Muscle of arm (tissue), 1 donor: ENCODE measurements at regions not wholly inside any gene's neighbourhood (a gene's known extent, or its start where the extent isn't known, plus 50 kb on each side); places are given as distances from the start of the nearest gene placed in this dataset.
"Not testable (repeated sequence)": the region's sequence is repeated elsewhere in the genome, so short reads cannot be mapped to it uniquely, and the experiment has no call there.

Experiments
- DNase-seq: peaks from one replicate; pipeline ENCODE4 v3.0.0-alpha.2; 2013

- DNase-seq, result no peak
Observed at GRCh38 chr17:77341069-77341541, 200.3 kb downstream of the SEC14L1 start.

DNA sequence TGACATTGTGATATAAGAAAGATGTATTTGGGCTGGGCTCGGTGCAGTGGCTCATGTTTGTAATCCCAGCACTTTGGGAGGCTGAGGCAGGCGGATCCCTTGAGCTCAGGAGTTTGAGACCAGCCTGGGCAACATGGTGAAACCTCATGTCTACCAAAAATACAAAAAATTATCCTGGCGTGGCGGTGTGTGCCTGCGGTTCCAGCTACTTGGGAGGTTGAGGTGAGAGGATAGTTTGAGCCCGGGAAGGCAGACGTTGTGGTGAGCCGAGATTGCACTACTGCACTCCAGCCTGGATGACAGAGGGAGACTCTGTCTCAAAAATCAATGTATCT lies 201.9 kb downstream of the SEC14L1 start:
- DNase-seq, result not testable (repeated sequence)

- DNase-seq, result no peak
Observed at GRCh38 chr17:77343031-77343800, 202.4 kb downstream of the SEC14L1 start.

GRCh38 chr17:77344038-77344437 lies 203.3 kb downstream of the SEC14L1 start:
- no peak for DNase-seq

DNA sequence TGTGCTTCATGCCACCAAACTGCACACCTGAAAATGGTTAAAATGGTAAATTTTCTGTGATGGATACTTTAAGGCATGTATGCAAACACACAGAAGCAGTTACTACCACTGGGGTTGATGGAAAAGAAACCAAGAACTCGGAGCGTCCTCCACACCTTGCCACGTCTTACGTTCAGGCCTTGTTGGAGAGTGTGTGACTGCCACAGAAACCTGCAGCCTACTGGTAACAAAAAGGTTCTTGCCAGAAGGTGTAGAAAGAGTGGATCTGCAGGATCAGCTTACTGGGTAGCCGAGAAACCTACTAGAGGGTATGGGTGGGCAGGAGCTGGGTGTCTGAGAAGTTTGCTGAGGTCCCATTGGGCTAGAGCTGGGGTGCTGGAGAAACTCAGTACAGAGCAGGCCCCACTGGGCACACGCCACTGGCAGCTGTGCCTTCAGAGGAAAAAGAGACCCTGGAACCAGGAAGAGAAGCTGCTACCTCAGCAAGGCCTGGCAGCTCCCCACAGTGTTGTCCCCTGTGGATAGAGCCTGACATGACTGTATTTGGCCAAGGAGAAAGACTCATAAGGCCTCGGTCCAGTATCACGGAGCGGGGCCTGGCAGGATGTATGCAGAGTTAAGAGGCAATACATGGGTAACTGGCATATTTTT lies 204.6 kb downstream of the SEC14L1 start:
- no peak for DNase-seq

GRCh38 chr17:77346765-77347164 lies 206.0 kb downstream of the SEC14L1 start:
- no peak for DNase-seq

DNA sequence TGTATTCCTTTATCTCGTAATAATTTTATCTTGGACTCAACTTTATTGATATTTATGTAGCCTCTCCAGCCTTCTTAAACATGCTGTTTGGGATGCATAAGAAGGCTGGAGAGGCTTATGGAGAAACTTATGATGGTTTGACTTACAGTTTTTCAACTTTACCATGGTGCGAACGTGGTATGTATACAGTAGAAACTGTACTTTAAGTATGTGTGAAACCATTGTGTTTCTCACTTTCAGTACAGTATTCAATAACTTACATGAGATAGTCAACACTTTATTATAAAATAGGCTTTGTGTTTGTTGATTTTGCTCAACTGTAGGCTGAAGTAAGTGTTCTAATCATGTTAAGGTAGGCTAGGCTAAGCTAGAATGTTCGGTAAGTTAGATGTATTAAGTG lies 206.8 kb downstream of the SEC14L1 start:
- no peak for DNase-seq

- peak; percentile 74 for DNase-seq
Observed at GRCh38 chr17:77349976-77350830, 209.4 kb downstream of the SEC14L1 start.

- no peak for DNase-seq
Observed at GRCh38 chr17:77352441-77352840, 211.7 kb downstream of the SEC14L1 start.

GRCh38 chr17:77352996-77353395 lies 212.2 kb downstream of the SEC14L1 start:
- DNase-seq, result no peak

DNA sequence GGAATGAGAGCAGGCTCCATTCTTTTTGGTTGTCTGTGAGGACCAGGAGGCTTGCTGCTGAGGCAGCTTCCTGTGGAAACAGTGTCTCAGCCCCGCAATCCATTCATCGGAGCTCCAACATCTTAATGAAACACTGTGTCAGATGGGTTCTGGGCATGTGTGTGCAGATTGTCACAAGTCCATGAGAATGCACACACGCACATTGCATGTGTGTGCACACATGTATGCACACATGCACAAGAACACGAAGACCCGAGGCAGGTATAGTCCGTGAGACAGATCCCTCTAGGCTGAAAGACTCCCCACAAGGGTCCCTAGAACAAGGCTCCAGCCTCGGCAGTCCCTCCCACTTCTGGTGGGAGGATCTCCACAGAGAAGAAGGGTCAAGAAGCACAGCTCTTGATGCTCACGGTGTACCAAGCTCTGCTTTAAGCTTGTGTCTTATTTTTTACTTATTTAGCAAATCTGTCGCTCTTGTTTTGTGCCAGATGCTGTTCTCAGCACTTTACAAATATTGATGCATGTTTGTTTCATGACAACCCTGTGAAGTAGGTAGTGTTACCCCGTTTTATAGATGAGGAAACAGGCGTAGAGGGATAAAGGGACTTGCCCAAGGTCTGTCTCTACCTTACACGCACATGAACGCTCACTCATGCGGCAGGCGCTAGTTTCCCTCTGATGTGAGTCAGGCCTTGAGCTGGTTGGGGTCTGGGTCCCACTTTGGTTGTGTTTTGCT lies 213.1 kb downstream of the SEC14L1 start:
- no peak for DNase-seq

DNA sequence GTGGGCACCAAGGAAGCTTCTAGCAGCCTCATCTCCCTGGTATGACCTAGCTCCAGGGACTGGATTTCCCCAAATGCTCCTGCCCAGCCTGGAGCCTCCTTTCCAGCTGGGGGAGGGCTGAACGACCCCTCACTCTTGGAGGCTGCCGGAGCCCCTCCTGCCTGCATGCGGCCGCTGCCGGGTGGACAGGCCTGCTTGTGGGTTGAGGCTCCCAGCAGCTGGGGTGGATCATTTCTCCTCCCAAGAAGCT lies 213.6 kb downstream of the SEC14L1 start:
- no peak for DNase-seq

DNA sequence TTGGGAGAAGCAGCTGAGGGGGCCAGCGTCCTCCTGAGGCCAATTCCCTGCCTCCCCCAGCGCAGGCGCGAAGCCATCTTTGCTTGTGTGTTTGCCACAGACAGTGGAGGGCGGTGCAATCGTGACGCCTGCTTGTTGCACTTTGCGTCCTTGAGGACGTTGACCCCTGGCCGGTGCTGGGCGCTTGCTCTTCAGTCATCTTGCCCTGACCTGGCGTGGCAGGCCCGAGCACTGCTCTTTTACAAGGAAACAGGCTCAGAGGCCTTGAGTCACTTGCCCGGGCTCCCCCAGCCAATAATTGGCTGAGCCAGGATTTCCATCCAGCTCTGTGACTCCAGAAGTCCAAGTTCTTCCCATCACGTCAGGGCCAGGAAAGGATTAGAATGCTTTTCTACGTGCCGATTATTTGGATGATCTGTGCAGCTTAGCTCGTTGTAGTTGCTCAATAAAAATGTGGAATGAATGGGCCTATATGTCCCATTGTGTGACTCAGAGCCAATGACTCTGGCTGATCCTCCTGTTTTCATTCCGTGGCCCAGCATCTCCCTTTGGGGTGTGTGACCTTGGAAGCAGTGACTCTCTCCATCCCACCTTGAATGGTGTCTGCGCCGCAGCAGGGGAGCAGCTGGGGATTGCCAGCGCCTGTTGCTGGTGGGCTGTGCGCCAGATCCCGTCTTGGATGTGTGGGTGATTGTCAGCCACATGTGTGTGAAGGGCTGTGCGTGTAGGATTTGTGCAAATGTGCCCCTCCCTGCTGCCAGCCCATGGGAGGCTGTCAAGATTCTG lies 214.1 kb downstream of the SEC14L1 start:
- peak; percentile 77 for DNase-seq

DNA sequence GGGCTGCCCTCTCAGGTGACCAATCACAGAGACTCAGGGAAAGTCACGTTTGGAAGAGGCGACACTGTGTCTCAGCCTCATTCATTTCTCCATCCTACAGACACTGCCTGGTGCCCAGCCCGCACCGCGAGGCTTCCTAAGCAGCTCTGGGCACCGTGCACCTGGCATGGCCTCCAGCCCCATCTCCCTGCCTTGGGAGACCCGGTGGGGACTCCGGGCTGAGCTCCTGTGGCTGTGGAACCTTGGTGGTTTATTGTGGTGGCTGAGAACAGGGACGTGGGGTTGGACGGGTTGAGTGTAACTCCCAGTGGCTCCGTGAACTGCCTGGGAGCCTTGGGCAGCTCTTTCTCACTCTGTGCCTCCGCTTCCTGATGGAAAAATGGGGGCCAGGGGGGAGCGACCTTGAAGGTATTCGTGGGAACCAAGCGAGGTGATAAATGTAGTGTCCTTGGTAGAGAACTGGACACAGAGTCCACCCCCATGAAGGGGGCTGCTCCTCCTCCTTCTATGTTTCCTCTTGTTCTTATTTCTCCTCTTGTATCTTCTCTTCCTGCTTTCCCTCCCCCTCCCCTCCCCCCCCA lies 215.4 kb downstream of the SEC14L1 start:
- DNase-seq, result no peak

- no peak for DNase-seq
Observed at GRCh38 chr17:77356690-77357201, 216.0 kb downstream of the SEC14L1 start.

DNA sequence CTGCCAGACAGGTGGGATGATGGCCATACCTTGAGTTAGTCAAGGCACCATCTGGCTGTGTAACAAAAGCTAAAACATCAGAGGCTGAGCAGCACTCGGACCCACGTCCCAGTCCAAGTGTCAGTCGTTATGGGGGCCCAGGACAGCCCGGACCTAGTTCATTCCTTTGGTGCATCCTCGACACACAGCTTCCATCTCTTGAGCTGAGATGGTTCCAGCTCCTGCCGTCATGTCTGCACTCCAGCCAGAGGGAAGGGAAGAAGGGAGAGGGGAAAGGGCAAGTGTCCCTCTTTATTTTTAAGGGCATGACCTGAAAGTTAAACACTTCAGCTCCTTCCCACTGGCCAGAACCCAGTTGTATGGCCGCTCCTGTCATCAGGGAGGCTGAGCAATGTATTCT lies 218.0 kb downstream of the SEC14L1 start:
- DNase-seq, result no peak

DNA sequence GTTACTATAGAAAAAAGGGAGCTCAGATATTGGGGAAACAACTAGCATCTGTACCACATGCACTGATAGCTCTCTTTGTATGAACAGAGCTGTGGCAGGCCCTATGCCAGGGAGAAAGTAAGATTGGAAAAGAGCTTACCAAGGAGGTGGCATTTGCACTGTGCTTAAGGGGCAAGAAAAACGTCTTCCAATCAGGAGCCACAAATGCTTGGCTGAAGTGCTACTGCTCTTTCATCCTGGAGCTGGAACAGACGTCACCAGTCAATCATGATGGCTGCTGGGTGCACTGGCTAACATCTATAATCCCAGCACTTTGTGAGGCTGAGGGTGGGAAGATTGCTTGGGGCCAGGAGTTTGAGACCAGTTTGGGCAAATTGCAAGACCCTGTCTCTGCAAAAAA lies 218.5 kb downstream of the SEC14L1 start:
- DNase-seq, result no peak

- DNase-seq, result no peak
Observed at GRCh38 chr17:77361986-77362620, 221.3 kb downstream of the SEC14L1 start.

GRCh38 chr17:77363821-77364361 lies 223.1 kb downstream of the SEC14L1 start:
- DNase-seq, result no peak

DNA sequence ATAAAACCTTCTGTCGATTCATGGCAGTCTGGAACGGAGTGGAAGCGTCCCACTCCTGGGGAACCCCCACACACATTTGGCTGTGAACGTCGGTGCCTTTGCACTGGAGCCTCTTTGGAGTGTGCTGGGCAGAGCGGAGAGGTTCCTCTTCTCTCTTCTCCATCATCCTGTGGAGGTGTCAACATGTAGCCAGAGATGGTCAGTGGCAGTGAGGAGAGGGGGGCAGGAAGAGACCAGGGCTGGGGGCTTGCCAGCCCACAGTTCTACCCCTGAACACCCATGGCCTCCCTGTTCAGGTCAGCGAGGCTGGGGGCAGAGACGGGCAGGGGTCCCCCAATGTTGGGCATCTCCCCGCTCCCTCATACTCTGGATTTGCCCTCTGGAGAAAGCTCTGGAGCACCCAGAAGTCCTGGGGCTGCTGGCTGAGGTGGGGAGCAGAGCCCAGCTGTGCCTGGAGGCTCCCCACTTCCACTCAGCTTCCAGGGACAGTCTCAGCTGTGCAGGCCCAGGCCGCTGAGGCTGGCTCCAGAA lies 223.7 kb downstream of the SEC14L1 start:
- DNase-seq, result no peak
